NCI-H2196 treated with DMSO at 0.1 percent for 48 hours (cell line): ENCODE measurements at regions not wholly inside any gene's neighbourhood (a gene's known extent, or its start where the extent isn't known, plus 50 kb on each side); places are given as distances from the start of the nearest gene placed in this dataset.

ENCODE experiments used
- DNase-seq: peaks from one replicate; lab custom pipeline; 2025; ENCODE audit not compliant: unreplicated experiment; lab: John Stamatoyannopoulos, UW

DNA sequence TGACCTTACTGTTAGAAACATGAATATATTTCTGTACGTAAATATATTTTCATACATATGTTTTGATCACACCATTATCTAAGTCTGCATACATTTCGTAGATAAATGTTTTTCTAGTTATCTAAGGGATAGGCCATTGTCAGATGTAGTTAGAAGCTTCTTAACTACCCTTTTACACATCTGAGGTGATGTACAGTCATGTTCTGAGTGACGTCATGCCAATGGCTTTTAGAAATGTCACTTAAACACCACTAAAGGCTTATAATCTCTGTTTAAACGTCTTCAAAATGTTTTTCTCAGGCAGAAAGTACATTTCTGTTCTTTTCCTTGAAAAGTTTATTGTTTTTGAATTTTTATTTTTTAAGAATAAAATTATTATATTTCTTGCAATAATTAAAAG is 781.9 kb downstream of the MRPL39 start:
- DNase-seq, result no peak

- DNase-seq, result no peak
Observed at GRCh38 chr21:24824209-24824608, 783.1 kb downstream of the MRPL39 start.

GRCh38 chr21:24823247-24823646 is 784.0 kb downstream of the MRPL39 start:
- no peak for DNase-seq

DNA sequence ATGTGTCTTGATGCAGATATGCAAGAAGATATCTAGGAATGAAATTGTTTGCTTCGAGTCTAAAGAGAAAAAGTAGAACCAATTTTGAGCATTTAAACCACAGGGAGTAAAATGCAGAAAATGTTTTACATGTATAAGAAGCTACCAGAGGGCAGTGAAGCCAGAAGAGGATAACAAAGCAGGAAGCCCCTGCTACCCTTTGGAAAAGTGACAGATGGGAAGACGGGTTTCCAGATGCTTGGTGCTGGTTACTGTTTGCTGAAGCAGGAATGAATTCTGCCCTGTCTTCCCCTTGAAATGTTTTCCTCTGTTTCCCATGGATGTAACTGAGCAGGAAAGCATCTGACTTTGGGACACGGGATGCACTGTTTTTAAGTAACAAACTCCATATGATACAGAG is 822.2 kb downstream of the MRPL39 start:
- no peak for DNase-seq

DNA sequence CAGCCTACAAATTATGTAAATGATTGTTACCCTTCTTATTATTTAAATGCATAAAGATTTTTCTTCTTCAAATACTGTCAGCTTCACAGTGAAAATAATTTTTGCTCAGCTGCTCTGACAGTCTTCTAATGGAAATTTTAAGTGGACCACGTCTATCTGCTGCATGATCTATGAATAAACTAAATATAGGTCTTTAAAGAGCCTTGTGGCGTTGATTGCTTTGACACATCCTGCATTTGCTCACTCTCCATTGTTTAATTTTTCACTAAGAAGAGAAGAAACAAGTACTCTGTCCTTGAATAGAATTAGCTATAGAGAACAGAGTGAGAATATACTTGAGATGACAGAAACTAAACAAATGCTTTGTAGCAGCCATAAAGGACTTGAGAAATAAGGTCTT is 826.1 kb downstream of the MRPL39 start:
- no peak for DNase-seq

GRCh38 chr21:24759348-24760075 is 847.8 kb downstream of the MRPL39 start:
- no peak for DNase-seq

DNA sequence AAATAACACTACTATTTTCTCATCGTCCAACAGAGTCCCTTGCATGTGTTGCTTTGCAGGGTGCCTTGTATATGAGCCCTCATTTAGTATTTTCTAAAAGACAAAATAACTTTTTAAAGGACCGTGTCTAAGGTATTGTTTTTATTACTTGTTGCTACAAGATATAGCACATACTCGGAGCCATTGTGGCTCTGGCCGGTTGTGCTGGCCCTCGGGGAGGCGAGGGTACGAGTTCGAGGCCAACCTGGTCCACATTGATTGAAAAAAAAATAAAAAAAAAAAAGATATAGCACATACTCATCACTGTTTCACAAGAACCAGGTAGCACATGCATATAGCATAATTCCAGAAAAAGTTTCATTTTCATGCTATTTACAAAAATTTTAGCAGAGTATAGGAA is 869.2 kb downstream of the MRPL39 start:
- no peak for DNase-seq

DNA sequence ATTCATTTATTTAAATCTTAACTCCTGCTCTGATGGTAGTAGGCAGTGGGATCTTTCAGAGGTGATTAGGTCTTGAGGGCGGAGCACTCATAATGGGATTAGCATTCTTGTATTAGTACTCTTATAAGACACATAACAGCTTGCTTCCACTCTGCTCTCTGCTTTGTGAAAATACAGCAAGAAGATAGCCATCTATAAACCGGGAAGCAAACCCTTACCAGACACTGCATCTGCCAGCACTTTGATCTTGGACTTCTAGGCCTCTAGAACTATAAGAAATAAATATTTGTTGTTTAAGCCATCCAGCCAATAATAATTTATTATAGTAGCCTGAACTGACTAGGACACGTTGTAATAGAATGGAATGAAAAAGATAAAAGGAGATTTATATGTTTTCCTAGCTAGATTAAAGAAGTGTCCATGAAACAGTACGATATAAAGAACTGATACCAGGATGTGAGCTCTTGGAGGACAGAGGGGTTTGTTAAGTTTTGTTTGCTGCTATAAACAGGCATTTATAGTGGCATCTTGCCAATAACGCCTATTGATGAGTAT is 869.9 kb downstream of the MRPL39 start:
- no peak for DNase-seq

GRCh38 chr21:24730661-24731060 is 876.6 kb downstream of the MRPL39 start:
- no peak for DNase-seq

- DNase-seq, result no peak
Observed at GRCh38 chr21:24729568-24729967, 877.7 kb downstream of the MRPL39 start.

DNA sequence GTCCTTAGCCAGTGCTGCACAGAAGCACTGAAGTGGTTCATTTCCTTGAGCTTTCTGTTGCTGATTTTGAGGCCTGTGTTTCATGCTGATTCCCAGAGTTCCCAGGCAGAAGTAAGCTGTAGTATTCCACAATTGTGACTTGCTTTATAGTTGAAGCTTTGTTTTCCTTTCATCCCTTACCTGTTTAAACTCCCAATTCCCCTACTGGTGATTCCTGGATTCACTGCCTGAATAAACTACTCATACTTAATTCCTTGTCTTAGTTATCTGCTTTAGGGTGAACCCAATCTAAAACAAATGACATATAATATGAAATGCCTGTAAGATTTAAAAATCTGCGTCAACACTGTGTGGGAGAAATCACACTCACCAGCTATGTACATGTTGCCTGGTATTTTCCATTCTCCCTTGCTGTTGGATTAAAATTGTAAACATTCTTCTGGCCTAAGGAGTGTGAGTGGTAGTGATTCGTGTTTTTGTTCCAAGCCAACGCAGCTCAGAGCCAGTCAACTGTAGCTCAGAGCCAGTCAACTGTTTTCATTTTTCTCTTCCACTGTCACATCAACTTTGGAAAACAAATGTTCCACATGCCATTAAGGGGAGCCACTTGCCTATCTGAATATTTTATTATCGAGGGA is 879.4 kb downstream of the MRPL39 start:
- DNase-seq, result no peak

DNA sequence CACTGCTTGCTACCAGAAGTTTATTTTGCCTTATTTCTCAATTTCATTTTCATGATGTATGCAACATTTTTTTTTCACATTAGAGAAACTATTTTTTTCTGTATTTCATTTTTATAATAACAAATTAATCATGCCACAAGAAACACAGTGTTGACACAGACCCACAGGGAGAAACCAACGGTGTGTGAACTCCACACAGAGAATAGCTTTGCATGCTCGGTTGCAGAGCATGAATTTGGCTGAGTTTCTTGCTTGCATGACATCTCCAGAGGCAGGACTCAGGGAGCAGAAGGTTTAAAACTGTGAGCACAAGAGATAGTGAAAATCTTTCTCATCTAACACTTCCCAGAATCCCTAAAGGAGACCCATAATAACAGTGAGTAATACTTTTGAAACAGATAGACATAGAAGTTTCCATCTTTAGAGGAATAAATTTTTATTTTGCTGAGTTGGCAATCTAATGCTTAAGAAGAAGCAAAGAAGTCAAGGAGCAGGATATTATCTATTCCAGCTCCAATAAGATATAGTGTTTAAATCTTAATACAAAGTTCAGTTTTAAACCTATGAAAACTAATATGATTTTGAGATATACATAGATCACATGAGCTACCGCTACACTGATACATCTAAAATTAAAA is 890.9 kb downstream of the MRPL39 start:
- DNase-seq, result no peak

DNA sequence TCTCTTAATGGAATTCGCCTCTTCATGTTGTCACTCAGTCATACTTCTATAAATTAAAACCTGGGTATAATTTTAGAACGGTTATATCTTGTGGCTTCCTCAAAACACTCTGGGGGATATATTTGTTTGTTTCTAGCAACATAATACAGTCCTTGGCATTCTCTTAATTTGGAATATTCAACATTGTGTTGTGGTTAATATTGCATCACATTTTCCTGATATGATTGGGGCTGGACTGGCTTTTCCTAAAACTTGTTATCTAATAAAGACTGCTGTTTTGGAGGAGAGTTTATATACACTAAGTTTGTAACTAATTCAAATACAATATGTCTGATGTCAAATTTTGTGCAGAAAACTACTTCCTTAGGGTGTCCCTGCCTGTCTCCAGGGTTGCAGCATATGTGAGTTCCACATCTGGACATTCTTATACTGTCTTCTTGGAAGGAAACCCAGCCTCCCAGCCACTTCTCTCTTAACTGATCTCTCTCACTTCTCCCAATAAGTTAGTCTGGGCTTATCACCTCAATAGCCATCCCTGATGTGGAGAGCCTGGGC is 892.6 kb downstream of the MRPL39 start:
- DNase-seq, result no peak

- DNase-seq, result no peak
Observed at GRCh38 chr21:24705201-24705600, 902.1 kb downstream of the MRPL39 start.

GRCh38 chr21:24693779-24694178 is 913.5 kb downstream of the MRPL39 start:
- DNase-seq, result no peak

- no peak for DNase-seq
Observed at GRCh38 chr21:24681456-24681855, 925.8 kb downstream of the MRPL39 start.

DNA sequence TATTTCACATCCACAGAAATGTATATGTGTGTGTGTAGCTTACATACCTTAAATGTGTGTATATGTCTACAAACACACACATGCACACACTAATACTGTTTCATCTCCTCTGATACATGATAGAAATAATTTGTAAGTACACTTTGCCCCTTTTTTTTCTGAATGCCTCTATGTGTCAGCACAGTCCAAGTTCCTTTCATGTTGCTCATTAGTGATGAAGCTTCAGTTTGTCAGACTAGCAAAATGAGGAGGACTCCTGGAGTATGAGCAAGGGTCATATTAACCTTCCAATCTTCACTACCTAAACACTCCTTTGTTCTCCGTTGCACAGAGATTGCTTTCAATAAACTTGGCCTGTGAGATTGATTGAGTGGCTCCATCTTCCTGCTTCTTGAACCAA is 935.4 kb downstream of the MRPL39 start:
- DNase-seq, result no peak

GRCh38 chr21:24658926-24659325 is 948.4 kb downstream of the MRPL39 start:
- no peak for DNase-seq

GRCh38 chr21:24658026-24658425 is 949.3 kb downstream of the MRPL39 start:
- no peak for DNase-seq

DNA sequence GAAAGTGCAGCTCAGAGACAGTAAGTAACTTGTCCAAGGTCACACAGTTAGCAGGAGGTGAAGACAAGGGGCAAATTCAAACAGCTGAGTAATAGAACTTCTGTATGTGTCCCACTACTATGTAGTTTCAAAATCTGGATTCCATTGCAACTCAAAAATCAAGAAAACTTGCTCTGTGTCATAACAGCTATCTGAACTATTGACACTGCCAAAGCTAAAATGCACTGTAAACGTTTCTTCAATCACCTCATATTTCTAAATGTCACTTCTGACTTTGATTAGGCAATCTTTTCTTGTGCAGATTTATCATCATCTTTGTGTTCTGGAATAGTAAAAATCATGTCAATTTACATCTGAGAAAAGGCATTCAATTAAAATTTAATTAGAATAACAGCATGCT is 957.6 kb downstream of the MRPL39 start:
- no peak for DNase-seq

GRCh38 chr21:24636696-24637095 is 970.6 kb downstream of the MRPL39 start:
- DNase-seq, result no peak

GRCh38 chr21:24634749-24635148 is 972.5 kb downstream of the MRPL39 start:
- no peak for DNase-seq
